Liver (tissue), 8 donors: ENCODE measurements at regions not wholly inside any gene's neighbourhood (a gene's known extent, or its start where the extent isn't known, plus 50 kb on each side); places are given as distances from the start of the nearest gene placed in this dataset.

ENCODE experiments used
- DNase-seq: peaks from one replicate; pipeline ENCODE4 v3.0.0-alpha.2; 2017; ENCODE audit warnings: low spot score
- H3K27ac ChIP-seq, 2 donors: one replicate each; pipeline ENCODE4 v1.7.0; 2013; ENCODE audit warnings: inconsistent platforms in 2 of 2, low read length in 2 of 2, control low read depth in 1 of 2, low read depth in 1 of 2, mild to moderate bottlenecking in 1 of 2
- H3K27me3 ChIP-seq, 4 donors: one replicate each; pipeline versions ENCODE4 v1.6.1 to v1.7.0; 2013; ENCODE audit warnings: low read length in 3 of 4, inconsistent platforms in 1 of 4, mild to moderate bottlenecking in 1 of 4, moderate library complexity in 1 of 4; ENCODE audit not compliant: control insufficient read depth in 4 of 4, insufficient read depth in 4 of 4
- H3K36me3 ChIP-seq, 4 donors: one replicate each; pipeline versions ENCODE4 v1.6.1 to v1.7.0; 2013; ENCODE audit warnings: low read length in 3 of 4, mild to moderate bottlenecking in 3 of 4, low read depth in 1 of 4, moderate library complexity in 1 of 4; ENCODE audit not compliant: control insufficient read depth in 4 of 4, insufficient read depth in 3 of 4
- H3K4me1 ChIP-seq, 4 donors: one replicate each; pipeline versions ENCODE4 v1.6.1 to v1.7.0; 2013; ENCODE audit warnings: low read length in 3 of 4, mild to moderate bottlenecking in 3 of 4, moderate library complexity in 1 of 4; ENCODE audit not compliant: control insufficient read depth in 4 of 4, insufficient read depth in 4 of 4
- H3K4me3 ChIP-seq, 3 donors: one replicate each; pipeline versions ENCODE4 v1.6.1 to v1.7.0; 2013; ENCODE audit warnings: low read length in 3 of 3, control low read depth in 1 of 3, low read depth in 1 of 3, mild to moderate bottlenecking in 1 of 3
- H3K9ac ChIP-seq, 2 donors: one replicate each; pipeline ENCODE4 v1.7.0; 2013; ENCODE audit warnings: low read length in 2 of 2, mild to moderate bottlenecking in 2 of 2, moderate library complexity in 2 of 2, control low read depth in 1 of 2, low read depth in 1 of 2
- H3K9me3 ChIP-seq, 4 donors: one replicate each; pipeline versions ENCODE4 v1.6.1 to v1.7.0; 2013; ENCODE audit warnings: low read length in 3 of 4; ENCODE audit not compliant: control insufficient read depth in 4 of 4
- CTCF ChIP-seq: fragments of 150-350 bp; IDR thresholded peaks from 2 replicates; pipeline ENCODE4 v1.5.1; 2017; ENCODE audit warnings: improper control_type of control experiment, low read depth, low read length; ENCODE audit not compliant: missing input control
- EGR1 ChIP-seq, 2 donors: IDR thresholded peaks; 2 replicates each; pipeline ENCODE4 v1.6.1; 2016 to 2018; ENCODE audit warnings: antibody characterized with exemption in 2 of 2, low read depth in 2 of 2
- FOXA1 ChIP-seq: IDR thresholded peaks from 2 replicates; pipeline ENCODE4 v1.6.1; 2016; ENCODE audit warnings: antibody characterized with exemption
- FOXA2 ChIP-seq: IDR thresholded peaks from 2 replicates; pipeline ENCODE4 v1.6.1; 2016; ENCODE audit warnings: antibody characterized with exemption
- GABPA ChIP-seq, 2 donors: IDR thresholded peaks in 1 of 2; conservative IDR thresholded peaks in 1 of 2; 2 replicates each; pipeline ENCODE4 v1.6.1; 2016; ENCODE audit warnings: antibody characterized with exemption in 2 of 2, mild to moderate bottlenecking in 1 of 2, moderate library complexity in 1 of 2
- HNF4A ChIP-seq, 2 donors: conservative IDR thresholded peaks; 2 replicates each; pipeline ENCODE4 v1.6.1; 2016; ENCODE audit warnings: antibody characterized with exemption in 2 of 2, mild to moderate bottlenecking in 2 of 2
- HNF4G ChIP-seq: IDR thresholded peaks from 2 replicates; pipeline ENCODE4 v1.6.1; 2016; ENCODE audit warnings: antibody characterized with exemption
- JUND ChIP-seq, 2 donors: IDR thresholded peaks; 2 replicates each; pipeline ENCODE4 v1.6.1; 2016; ENCODE audit warnings: antibody characterized with exemption in 2 of 2
- RAD21 ChIP-seq, 2 donors: IDR thresholded peaks; 2 replicates each; pipeline ENCODE4 v1.6.1; 2016; ENCODE audit warnings: antibody characterized with exemption in 2 of 2, mild to moderate bottlenecking in 2 of 2
- SP1 ChIP-seq: IDR thresholded peaks from 2 replicates; pipeline ENCODE4 v1.6.1; 2018; ENCODE audit warnings: antibody characterized with exemption, mild to moderate bottlenecking
- TAF1 ChIP-seq: conservative IDR thresholded peaks from 2 replicates; pipeline ENCODE4 v1.6.1; 2016; ENCODE audit warnings: antibody characterized with exemption, mild to moderate bottlenecking
- YY1 ChIP-seq: IDR thresholded peaks from 2 replicates; pipeline ENCODE4 v1.6.1; 2016; ENCODE audit warnings: antibody characterized with exemption, mild to moderate bottlenecking
- WGBS: extraction: QIAGEN DNeasy Blood & Tissue Kit; methylation state at CpG from one replicate; pipeline ENCODE4 v1.1.7; 2013; 5-methylcytosine and 5-hydroxymethylcytosine counted together
- TF ChIP-seq, protein P1 (sequence below): IDR thresholded peaks from 2 replicates; pipeline ENCODE4 v1.6.1; 2016; ENCODE audit warnings: antibody characterized with exemption
- TF ChIP-seq, protein P2 (sequence below): IDR thresholded peaks from 2 replicates; pipeline ENCODE4 v1.6.1; 2016; ENCODE audit warnings: antibody characterized with exemption, mild to moderate bottlenecking
- TF ChIP-seq, protein P3 (sequence below): IDR thresholded peaks from 2 replicates; pipeline ENCODE4 v1.6.1; 2016; ENCODE audit warnings: antibody characterized with exemption
- TF ChIP-seq, protein P4 (sequence below): IDR thresholded peaks from 2 replicates; pipeline ENCODE4 v1.6.1; 2016; ENCODE audit warnings: antibody characterized with exemption
- donor health status: healthy.
- donor health status: healthy.
- donor health status: healthy.
- donor health status: healthy.
- donor health status: healthy.

DNA sequence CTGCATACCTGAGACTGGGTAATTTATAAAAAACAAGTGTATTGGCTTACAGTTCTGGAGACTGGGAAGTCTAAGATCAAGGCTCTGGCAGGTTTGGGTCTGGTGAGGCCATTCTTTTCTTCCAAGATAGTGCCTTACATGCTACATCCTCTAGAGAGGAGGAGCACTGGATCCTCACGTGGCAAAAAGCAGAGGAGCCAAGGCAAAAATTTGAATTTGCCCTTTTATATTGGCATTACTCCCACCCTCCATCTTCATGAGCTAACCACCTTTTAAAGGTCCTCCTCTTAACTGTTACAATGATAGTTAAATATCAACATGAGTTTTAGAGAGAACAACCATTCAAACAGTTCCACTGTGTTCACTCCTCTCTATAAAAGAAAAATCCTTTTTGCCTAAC lies 286.3 kb upstream of the SEL1L start:
- no peaks in the 10 kb centered on the region for H3K4me1 ChIP-seq
- no peak overlapping the region for H3K27ac ChIP-seq
- no peaks in the 10 kb centered on the region for H3K9me3 ChIP-seq
- WGBS: 35% methylated on average over 1 of the region's 1 CpG
- no peaks in the 10 kb centered on the region for H3K27me3 ChIP-seq
- H3K9ac ChIP-seq: no peak overlapping the region
- no peak for DNase-seq
- H3K4me3 ChIP-seq: no peak overlapping the region
- TF ChIP-seq YY1 (no peak), FOXA1 (no peak), FOXA2 (no peak), TAF1 (no peak), GABPA (IDR thresholded peaks at IDR 0.05 in 1 of 2, conservative IDR thresholded peaks at IDR 0.05 in 1 of 2) (no peak), SP1 (no peak), EGR1 (IDR thresholded peaks at IDR 0.05; ENCODE audit: low read depth in 2 of 2) (no peak), RAD21 (IDR thresholded peaks at IDR 0.05) (no peak), HNF4A (conservative IDR thresholded peaks at IDR 0.05) (no peak), CTCF (no peak), HNF4G (no peak), JUND (IDR thresholded peaks at IDR 0.05) (no peak)
- TF ChIP-seq, protein P1, sequence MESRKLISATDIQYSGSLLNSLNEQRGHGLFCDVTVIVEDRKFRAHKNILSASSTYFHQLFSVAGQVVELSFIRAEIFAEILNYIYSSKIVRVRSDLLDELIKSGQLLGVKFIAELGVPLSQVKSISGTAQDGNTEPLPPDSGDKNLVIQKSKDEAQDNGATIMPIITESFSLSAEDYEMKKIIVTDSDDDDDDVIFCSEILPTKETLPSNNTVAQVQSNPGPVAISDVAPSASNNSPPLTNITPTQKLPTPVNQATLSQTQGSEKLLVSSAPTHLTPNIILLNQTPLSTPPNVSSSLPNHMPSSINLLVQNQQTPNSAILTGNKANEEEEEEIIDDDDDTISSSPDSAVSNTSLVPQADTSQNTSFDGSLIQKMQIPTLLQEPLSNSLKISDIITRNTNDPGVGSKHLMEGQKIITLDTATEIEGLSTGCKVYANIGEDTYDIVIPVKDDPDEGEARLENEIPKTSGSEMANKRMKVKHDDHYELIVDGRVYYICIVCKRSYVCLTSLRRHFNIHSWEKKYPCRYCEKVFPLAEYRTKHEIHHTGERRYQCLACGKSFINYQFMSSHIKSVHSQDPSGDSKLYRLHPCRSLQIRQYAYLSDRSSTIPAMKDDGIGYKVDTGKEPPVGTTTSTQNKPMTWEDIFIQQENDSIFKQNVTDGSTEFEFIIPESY: no peak
- TF ChIP-seq, protein P2, sequence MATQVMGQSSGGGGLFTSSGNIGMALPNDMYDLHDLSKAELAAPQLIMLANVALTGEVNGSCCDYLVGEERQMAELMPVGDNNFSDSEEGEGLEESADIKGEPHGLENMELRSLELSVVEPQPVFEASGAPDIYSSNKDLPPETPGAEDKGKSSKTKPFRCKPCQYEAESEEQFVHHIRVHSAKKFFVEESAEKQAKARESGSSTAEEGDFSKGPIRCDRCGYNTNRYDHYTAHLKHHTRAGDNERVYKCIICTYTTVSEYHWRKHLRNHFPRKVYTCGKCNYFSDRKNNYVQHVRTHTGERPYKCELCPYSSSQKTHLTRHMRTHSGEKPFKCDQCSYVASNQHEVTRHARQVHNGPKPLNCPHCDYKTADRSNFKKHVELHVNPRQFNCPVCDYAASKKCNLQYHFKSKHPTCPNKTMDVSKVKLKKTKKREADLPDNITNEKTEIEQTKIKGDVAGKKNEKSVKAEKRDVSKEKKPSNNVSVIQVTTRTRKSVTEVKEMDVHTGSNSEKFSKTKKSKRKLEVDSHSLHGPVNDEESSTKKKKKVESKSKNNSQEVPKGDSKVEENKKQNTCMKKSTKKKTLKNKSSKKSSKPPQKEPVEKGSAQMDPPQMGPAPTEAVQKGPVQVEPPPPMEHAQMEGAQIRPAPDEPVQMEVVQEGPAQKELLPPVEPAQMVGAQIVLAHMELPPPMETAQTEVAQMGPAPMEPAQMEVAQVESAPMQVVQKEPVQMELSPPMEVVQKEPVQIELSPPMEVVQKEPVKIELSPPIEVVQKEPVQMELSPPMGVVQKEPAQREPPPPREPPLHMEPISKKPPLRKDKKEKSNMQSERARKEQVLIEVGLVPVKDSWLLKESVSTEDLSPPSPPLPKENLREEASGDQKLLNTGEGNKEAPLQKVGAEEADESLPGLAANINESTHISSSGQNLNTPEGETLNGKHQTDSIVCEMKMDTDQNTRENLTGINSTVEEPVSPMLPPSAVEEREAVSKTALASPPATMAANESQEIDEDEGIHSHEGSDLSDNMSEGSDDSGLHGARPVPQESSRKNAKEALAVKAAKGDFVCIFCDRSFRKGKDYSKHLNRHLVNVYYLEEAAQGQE: no peak
- TF ChIP-seq, protein P3, sequence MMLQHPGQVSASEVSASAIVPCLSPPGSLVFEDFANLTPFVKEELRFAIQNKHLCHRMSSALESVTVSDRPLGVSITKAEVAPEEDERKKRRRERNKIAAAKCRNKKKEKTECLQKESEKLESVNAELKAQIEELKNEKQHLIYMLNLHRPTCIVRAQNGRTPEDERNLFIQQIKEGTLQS: no peak
- TF ChIP-seq, protein P4, sequence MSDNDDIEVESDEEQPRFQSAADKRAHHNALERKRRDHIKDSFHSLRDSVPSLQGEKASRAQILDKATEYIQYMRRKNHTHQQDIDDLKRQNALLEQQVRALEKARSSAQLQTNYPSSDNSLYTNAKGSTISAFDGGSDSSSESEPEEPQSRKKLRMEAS: no peak
- H3K36me3 ChIP-seq: no peaks in the 10 kb centered on the region

DNA sequence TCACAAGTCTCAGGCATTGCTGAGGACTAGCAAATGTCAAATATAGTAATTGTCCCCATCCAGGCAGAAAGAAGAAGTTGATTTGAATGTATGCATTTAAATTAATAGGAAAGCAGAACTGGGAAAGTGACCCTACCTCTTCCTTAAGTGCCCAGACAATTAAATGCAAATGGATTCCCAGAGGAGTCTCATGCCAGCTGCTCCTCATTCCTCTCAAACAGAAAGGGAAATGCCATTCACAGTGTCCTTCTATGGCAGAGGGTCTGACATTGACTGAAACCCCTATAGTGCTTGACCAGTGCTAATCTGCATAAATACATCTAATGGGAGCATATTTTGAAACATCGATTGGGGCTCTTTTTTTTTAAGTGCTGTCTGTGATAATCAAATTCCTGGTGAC lies 292.4 kb upstream of the SEL1L start:
- Histone ChIP-seq H3K9ac (no peak overlapping the region), H3K36me3 (no peaks in the 10 kb centered on the region), H3K27me3 (no peaks in the 10 kb centered on the region), H3K9me3 (no peaks in the 10 kb centered on the region), H3K27ac (no peak overlapping the region), H3K4me3 (no peak overlapping the region), H3K4me1 (no peaks in the 10 kb centered on the region)
- 88% methylated on average over 1 of the region's 1 CpG for WGBS
- no peak for DNase-seq
- no peak for TF ChIP-seq FOXA2
- TF ChIP-seq CTCF: no peak
- TF ChIP-seq, protein P1: no peak
- TF ChIP-seq, protein P4: no peak
- no peak for TF ChIP-seq TAF1
- no peak for TF ChIP-seq HNF4A (conservative IDR thresholded peaks at IDR 0.05)
- TF ChIP-seq, protein P3: no peak
- no peak for TF ChIP-seq HNF4G
